Dendritic cell treated with granulocyte-macrophage colony-stimulating factor and Interleukin-4, amounts not matched to agents 40 ng/mL and 50 ng/mL, for 4 days (primary cell): ENCODE measurements at regions not wholly inside any gene's neighbourhood (a gene's known extent, or its start where the extent isn't known, plus 50 kb on each side); places are given as distances from the start of the nearest gene placed in this dataset.

Experiments used
- H3K27ac Mint-ChIP-seq: one replicate; pipeline ENCODE4 v1.8.0; 2022; ENCODE audit warnings: mild to moderate bottlenecking, mixed read lengths
- H3K27me3 Mint-ChIP-seq: one replicate; pipeline ENCODE4 v1.8.0; 2022; ENCODE audit warnings: mild to moderate bottlenecking, mixed read lengths
- H3K36me3 Mint-ChIP-seq: one replicate; pipeline ENCODE4 v1.8.0; 2022; ENCODE audit warnings: low read depth, mixed read lengths
- H3K4me1 Mint-ChIP-seq: one replicate; pipeline ENCODE4 v1.8.0; 2022; ENCODE audit warnings: low read depth, mixed read lengths
- H3K4me3 Mint-ChIP-seq: one replicate; pipeline ENCODE4 v1.8.0; 2022; ENCODE audit warnings: mild to moderate bottlenecking, moderate library complexity, mixed read lengths
- H3K9me3 Mint-ChIP-seq: one replicate; pipeline ENCODE4 v1.8.0; 2022; ENCODE audit warnings: mixed read lengths
- intact Hi-C: fragments of 100-400 bp; cut with micrococcal nuclease; formaldehyde crosslinking; loops from one replicate; pipeline ENCODE4 v1.15.0; 2022

GRCh38 chr6:48860175-48860574 is 602.9 kb downstream of the MMUT start:
- Mint-ChIP-seq H3K36me3 (no peaks in the 10 kb centered on the region), H3K4me3 (no peak overlapping the region), H3K9me3 (peaks cover 26% of the 10 kb centered on the region), H3K27ac (no peak overlapping the region), H3K27me3 (no peaks in the 10 kb centered on the region), H3K4me1 (no peaks in the 10 kb centered on the region)
- intact Hi-C loops: no loop called here

- Mint-ChIP-seq H3K4me3 (no peak overlapping the region), H3K27ac (no peak overlapping the region), H3K9me3 (peaks cover 21% of the 10 kb centered on the region), H3K4me1 (no peaks in the 10 kb centered on the region), H3K36me3 (no peaks in the 10 kb centered on the region), H3K27me3 (no peaks in the 10 kb centered on the region)
- intact Hi-C loops: no loop called here
Measured at GRCh38 chr6:48859562-48860123, 603.4 kb downstream of the MMUT start.

- H3K36me3 Mint-ChIP-seq: no peaks in the 10 kb centered on the region
- H3K9me3 Mint-ChIP-seq: peaks cover 72% of the 10 kb centered on the region
Measured at GRCh38 chr6:48845219-48845618, 617.8 kb downstream of the MMUT start.

GRCh38 chr6:48844696-48845095 is 618.4 kb downstream of the MMUT start:
- Mint-ChIP-seq H3K27ac (no peak overlapping the region), H3K4me3 (no peak overlapping the region), H3K9me3 (peaks cover 72% of the 10 kb centered on the region), H3K36me3 (no peaks in the 10 kb centered on the region), H3K27me3 (no peaks in the 10 kb centered on the region), H3K4me1 (no peaks in the 10 kb centered on the region)
- intact Hi-C loops: no loop called here

More at GRCh38 chr6:48845219-48845618, 617.8 kb downstream of the MMUT start:
- Mint-ChIP-seq H3K27ac (no peak overlapping the region), H3K4me3 (no peak overlapping the region), H3K4me1 (no peaks in the 10 kb centered on the region), H3K27me3 (no peaks in the 10 kb centered on the region)
- intact Hi-C loops: no loop called here

GRCh38 chr6:48840896-48841295 is 622.2 kb downstream of the MMUT start:
- Mint-ChIP-seq H3K9me3 (peaks cover 67% of the 10 kb centered on the region), H3K4me1 (no peaks in the 10 kb centered on the region), H3K4me3 (no peak overlapping the region), H3K27me3 (no peaks in the 10 kb centered on the region), H3K36me3 (no peaks in the 10 kb centered on the region), H3K27ac (no peak overlapping the region)
- intact Hi-C loops: no loop called here

- no peaks in the 10 kb centered on the region for H3K27me3 Mint-ChIP-seq
- intact Hi-C loops: no loop called here
- H3K4me1 Mint-ChIP-seq: no peaks in the 10 kb centered on the region
- H3K27ac Mint-ChIP-seq: no peak overlapping the region
- no peak overlapping the region for H3K4me3 Mint-ChIP-seq
- H3K36me3 Mint-ChIP-seq: no peaks in the 10 kb centered on the region
- H3K9me3 Mint-ChIP-seq: peaks cover 63% of the 10 kb centered on the region
Measured at GRCh38 chr6:48839206-48839605, 623.8 kb downstream of the MMUT start.

GRCh38 chr6:48837744-48838143 is 625.3 kb downstream of the MMUT start:
- Mint-ChIP-seq H3K27ac (no peak overlapping the region), H3K9me3 (peaks cover 52% of the 10 kb centered on the region), H3K4me1 (no peaks in the 10 kb centered on the region), H3K27me3 (no peaks in the 10 kb centered on the region), H3K36me3 (no peaks in the 10 kb centered on the region), H3K4me3 (no peak overlapping the region)
- intact Hi-C loops: no loop called here

GRCh38 chr6:48835421-48835958 is 627.6 kb downstream of the MMUT start:
- Mint-ChIP-seq H3K27me3 (no peaks in the 10 kb centered on the region), H3K4me1 (no peaks in the 10 kb centered on the region), H3K9me3 (peaks cover 30% of the 10 kb centered on the region), H3K27ac (no peak overlapping the region), H3K4me3 (no peak overlapping the region), H3K36me3 (no peaks in the 10 kb centered on the region)
- intact Hi-C loops: no loop called here

- intact Hi-C loops: no loop called here
- Mint-ChIP-seq H3K27ac (no peak overlapping the region), H3K4me1 (no peaks in the 10 kb centered on the region), H3K27me3 (no peaks in the 10 kb centered on the region), H3K4me3 (no peak overlapping the region), H3K9me3 (peaks cover 22% of the 10 kb centered on the region), H3K36me3 (no peaks in the 10 kb centered on the region)
Measured at GRCh38 chr6:48834706-48835105, 628.3 kb downstream of the MMUT start.

- H3K27ac Mint-ChIP-seq: no peak overlapping the region
- peaks cover 15% of the 10 kb centered on the region for H3K9me3 Mint-ChIP-seq
- intact Hi-C loops: no loop called here
- no peaks in the 10 kb centered on the region for H3K27me3 Mint-ChIP-seq
- no peak overlapping the region for H3K4me3 Mint-ChIP-seq
- H3K4me1 Mint-ChIP-seq: no peaks in the 10 kb centered on the region
- H3K36me3 Mint-ChIP-seq: no peaks in the 10 kb centered on the region
Measured at GRCh38 chr6:48833916-48834315, 629.1 kb downstream of the MMUT start.

GRCh38 chr6:48826901-48827701 is 636.0 kb downstream of the MMUT start:
- H3K9me3 Mint-ChIP-seq: peaks cover 8% of the 10 kb centered on the region
- no peaks in the 10 kb centered on the region for H3K4me1 Mint-ChIP-seq
- H3K27ac Mint-ChIP-seq: no peak overlapping the region
- H3K4me3 Mint-ChIP-seq: no peak overlapping the region
- no peaks in the 10 kb centered on the region for H3K36me3 Mint-ChIP-seq
- H3K27me3 Mint-ChIP-seq: no peaks in the 10 kb centered on the region
- intact Hi-C loops: no loop called here

- intact Hi-C loops: no loop called here
- Mint-ChIP-seq H3K4me3 (no peak overlapping the region), H3K9me3 (peaks cover 8% of the 10 kb centered on the region), H3K36me3 (no peaks in the 10 kb centered on the region), H3K27me3 (no peaks in the 10 kb centered on the region), H3K27ac (no peak overlapping the region), H3K4me1 (no peaks in the 10 kb centered on the region)
Measured at GRCh38 chr6:48826152-48826515, 636.9 kb downstream of the MMUT start.

- H3K27me3 Mint-ChIP-seq: no peaks in the 10 kb centered on the region
Measured at GRCh38 chr6:48825501-48826151, 637.4 kb downstream of the MMUT start.

GRCh38 chr6:48818052-48818412 is 645.0 kb downstream of the MMUT start:
- Mint-ChIP-seq H3K36me3 (no peaks in the 10 kb centered on the region), H3K4me1 (no peaks in the 10 kb centered on the region), H3K4me3 (no peak overlapping the region), H3K9me3 (peaks cover 8% of the 10 kb centered on the region), H3K27ac (no peak overlapping the region), H3K27me3 (no peaks in the 10 kb centered on the region)
- intact Hi-C loops: no loop called here

More at GRCh38 chr6:48825501-48826151, 637.4 kb downstream of the MMUT start:
- no peak overlapping the region for H3K27ac Mint-ChIP-seq
- intact Hi-C loops: no loop called here
- H3K4me3 Mint-ChIP-seq: no peak overlapping the region
- H3K36me3 Mint-ChIP-seq: no peaks in the 10 kb centered on the region
- no peaks in the 10 kb centered on the region for H3K4me1 Mint-ChIP-seq
- H3K9me3 Mint-ChIP-seq: peaks cover 8% of the 10 kb centered on the region
